ENCODE measurements at regions not wholly inside any gene's neighbourhood (a gene's known extent, or its start where the extent isn't known, plus 50 kb on each side); places are given as distances from the start of the nearest gene placed in this dataset.

- no peak for DNase-seq
These were observed 503.9 kb downstream of the RASEF start for GRCh38 chr9:82558855-82559630.

GRCh38 chr9:82560036-82560435 lies 502.9 kb downstream of the RASEF start:
- DNase-seq: no peak

DNA sequence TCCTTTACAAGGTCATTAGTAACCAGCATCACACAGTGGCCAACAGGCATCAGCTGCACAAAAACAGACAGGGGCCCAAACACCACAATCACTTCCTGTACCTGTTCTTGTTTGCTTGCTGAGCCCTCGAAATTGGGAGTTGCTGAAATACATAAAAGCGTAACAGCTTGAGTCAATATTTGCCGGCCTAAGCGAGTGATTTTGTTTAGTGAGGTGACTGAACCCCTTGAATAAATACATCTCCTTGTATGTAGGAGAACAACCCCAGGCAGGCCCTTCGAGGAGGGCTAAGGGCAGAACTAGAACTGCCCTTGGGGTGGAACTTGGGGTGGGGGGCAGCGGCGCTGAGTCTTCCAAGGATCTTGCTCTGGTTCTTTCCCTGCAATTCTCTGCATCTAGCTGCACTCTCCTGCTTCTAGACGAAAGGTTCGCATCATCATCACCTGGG lies 502.5 kb downstream of the RASEF start:
- no peak for DNase-seq

DNA sequence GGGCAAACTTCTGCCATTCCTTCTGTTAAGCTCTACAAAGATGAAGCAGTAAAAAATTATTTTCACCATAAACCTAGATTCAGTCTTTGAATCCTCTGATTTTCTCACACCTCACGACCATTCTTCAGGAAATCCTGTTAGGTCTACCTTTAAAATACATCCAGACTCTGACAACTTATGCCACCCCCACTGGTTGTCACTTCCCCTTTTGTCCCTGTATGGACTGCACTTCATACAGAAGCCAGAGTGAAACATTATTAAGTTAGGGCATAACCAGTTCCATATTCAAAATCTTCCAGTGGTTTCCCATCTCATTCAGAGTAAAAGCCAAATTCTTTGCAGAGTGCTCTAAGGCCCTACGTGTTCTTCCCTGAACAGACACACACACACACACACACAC lies 499.8 kb downstream of the RASEF start:
- no peak for DNase-seq

GRCh38 chr9:82563841-82564240 lies 499.1 kb downstream of the RASEF start:
- DNase-seq: no peak

DNA sequence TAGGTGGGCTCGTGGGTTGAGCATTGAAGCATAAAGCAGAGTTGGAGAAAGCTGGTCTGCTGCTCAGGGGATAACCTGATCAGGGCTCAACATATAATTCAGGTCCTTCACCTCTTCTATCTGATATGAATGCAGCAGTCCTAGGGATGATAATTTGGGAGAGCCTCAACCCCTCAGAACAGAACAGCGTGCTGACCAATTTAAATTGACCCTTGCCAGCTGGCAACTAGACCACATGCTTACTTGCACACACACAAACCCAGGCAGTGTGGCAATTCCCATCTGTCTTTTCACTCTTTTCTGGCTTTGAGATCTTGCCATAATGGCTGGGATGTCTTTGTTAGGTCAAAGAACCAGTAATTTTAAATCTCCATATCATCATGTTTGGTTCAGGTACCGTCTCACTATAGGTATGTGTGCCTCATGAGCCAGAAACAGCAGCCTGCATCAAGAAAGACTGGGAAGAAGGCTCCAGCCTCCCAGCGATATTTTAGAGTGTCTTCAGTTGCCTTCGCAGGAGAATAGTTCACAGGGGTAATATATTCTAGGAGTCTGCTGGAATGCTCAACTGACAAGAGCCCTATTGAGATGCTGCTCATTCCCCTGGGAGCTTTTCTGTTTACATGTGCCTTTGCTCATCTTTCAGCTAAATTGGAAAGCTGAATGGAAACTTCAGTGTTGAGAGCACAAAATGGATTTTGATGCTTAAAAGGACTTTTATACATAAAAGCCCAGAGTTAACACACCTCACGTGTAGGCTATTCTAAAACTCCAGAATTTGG lies 497.6 kb downstream of the RASEF start:
- DNase-seq: no peak

DNA sequence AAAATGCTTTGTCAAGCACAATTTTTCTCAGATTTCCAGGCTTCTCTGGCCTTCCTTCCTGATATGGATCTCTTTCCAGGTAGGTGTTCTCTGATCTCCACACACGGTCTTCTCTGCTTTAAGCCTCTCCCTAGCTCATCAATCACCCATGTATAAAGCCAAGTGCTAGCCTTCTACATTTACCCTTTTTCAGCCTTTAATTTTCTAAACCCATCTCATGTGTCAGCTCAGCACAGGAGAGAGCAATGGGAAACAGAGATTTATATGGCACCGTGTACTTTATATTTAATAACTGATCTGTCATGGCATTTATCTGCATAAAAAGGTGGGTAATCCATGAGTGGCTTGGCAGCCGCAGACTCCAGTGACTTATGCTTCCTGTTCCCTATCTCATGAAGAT lies 495.0 kb downstream of the RASEF start:
- no peak for DNase-seq

- DNase-seq: no peak
These were observed 492.7 kb downstream of the RASEF start for GRCh38 chr9:82570226-82570625.

DNA sequence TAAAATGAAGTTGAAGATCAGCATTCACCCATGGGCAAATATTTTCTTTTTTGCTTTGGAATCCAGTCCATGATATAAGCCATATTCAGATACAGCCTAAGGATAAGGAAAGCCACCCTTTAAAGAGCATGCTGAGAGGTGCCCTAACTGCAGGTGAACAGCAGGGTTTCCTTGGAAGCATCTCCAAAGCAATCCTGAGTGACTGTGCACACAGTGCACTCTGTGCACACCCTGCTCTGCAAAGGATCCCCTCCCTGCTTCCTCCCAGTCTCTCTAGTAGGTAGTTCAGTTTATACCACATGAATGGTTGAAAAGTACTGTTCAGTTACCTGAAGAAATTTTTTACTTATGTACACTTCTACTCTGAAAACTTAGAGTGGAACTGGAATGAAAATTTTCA lies 491.4 kb downstream of the RASEF start:
- DNase-seq: no peak

DNA sequence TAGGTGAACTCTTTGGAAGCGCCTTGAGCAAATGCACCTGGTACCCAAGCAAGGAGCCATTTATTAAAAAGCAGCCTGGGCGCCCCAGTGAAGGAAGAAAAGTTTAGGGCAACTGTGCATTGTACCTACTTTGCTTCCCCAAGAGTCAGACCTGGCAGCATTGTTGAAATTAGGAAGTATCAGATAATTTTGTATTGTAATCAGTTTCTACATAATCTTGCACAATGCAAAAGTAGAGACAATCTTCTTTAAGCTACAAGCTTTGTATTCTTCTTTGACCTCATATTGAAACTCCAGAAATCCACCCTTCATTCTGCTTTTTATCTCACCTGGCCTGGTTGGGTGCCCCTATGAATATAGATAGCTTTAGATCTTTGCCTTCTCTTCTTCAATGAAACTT lies 490.8 kb downstream of the RASEF start:
- no peak for DNase-seq

GRCh38 chr9:82574911-82575310 lies 488.0 kb downstream of the RASEF start:
- DNase-seq: no peak

DNA sequence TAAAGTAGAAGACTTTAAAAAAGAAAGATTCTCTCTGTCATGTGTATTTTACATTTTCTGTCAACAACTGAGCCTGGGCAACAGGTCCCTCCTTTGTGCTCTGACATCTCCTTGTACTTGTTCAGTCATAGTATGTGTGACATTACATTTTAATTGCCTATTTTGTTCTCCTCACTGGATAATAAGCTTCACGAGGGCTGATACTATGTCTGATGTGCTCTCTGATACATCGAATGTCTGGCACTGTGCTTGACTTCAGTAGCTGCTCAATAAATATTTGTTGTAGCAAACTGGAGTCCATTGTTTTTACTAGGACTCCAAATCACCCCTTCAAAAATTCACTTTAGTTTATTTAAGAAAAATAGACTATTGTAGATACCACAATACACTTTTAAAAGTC lies 482.0 kb downstream of the RASEF start:
- DNase-seq: no peak

DNA sequence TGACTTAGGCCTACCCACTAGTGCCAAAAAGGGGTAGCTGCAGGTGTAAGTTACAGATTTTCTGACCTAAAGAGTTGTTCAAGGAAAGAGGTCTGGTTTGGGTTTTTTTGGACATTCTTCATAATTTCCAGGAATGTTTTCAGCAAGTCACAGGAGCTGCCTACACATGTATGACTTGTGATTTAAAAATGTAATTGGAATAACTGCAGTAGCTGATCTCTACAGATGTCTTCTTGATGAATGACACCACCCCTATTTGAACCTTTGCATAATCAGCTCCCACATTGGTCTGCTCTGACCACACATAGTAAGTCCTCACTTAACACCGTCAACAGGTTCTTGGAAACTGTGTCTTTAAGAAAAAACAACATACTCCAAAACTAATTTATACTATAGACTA lies 481.4 kb downstream of the RASEF start:
- no peak for DNase-seq

DNA sequence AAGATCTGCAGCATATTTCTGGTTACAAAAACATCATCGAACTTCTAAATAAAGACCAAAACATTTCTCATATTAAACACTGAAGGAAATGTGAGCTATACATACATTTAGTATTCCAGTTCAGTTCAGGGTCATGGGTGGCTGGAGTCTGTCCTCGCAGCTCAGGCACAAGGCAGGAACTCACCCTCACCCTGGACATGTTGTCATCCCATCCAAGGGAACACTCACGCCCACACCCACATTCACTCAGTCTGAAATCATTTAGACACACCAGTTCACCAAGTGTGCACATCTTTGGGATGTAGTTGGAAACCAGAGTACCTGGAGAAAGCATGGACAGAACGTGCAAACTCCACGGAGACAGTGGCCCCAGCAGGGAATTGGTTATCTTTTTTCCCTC lies 481.0 kb downstream of the RASEF start:
- DNase-seq: no peak

DNA sequence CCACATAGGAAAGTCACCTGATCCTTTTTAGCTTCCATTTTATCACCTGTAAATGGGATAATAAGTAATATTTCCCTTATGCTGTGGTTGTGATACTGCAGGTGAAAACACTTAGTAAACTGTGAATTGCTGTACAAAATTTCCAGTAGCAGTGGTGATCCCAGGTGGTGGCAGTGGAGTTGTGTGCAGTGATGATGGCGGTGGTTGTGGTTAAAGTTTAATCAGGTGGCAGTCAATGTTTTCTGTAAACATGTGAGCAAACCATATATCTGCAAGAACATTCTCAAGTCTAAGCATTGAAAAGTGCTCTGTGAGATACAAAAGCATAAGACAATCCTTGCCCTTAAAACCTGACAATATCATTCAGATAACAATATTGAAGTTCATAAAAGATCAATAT lies 480.2 kb downstream of the RASEF start:
- no peak for DNase-seq

DNA sequence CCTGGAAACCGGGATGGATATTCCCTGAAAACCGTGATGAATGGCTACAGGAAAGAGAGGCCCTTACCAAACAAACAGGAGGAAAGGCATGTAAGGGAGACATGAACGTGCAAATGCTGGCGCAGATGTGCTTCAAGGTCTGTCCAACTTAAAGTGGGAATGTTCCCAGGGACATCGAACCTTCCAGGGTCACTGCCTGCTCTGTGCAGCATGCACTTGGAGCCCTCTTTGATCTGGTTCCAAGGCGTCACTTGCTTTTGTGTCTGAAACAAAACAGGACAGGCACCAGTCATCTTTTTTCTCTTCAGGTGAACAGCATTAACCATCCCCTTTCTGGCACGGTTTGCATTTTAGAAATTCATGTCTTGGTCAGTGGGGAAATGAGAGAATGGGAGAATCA lies 479.4 kb downstream of the RASEF start:
- no peak for DNase-seq

DNA sequence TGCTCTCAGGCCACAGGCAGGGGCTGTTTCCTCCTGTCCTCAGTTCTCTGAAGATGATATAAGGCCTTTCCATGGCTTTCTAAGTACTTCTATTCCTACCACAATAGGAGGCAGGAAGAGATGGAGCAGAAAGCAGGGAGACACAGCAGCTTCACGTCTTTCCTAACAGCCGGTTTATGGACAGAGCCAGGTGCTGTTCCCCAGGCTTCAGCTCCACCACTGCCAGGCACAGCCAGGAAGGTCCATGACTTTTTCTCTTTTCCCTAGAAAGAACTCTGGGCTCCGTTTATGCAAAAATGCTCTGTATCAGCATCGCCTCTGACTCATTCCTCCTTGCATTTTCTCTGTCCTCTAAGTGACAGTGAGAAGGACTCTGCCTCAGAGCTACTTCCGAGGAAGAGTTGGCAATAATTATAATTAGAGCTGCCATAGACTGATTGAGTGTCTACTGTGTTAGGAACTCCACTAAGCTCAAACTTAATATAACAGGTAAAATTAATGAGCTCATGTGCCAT lies 478.5 kb downstream of the RASEF start:
- DNase-seq: no peak

GRCh38 chr9:82586918-82587356 lies 476.0 kb downstream of the RASEF start:
- DNase-seq: no peak

- peak; percentile 8 for DNase-seq
These were observed 474.4 kb downstream of the RASEF start for GRCh38 chr9:82588301-82589180.

- no peak for DNase-seq
These were observed 472.1 kb downstream of the RASEF start for GRCh38 chr9:82590845-82591244.

- peak; percentile 54 for DNase-seq
These were observed 469.4 kb downstream of the RASEF start for GRCh38 chr9:82593501-82593900.

- DNase-seq: no peak
These were observed 465.4 kb downstream of the RASEF start for GRCh38 chr9:82597241-82598203.

Measured in fibroblast of upper back skin (primary cell).